HuH-7 (cell line): ENCODE measurements at regions not wholly inside any gene's neighbourhood (a gene's known extent, or its start where the extent isn't known, plus 50 kb on each side); places are given as distances from the start of the nearest gene placed in this dataset.
A peak's percentile ranks its signal among the peaks of the same experiment; 100 is the strongest.
"Not testable (repeated sequence)": the region's sequence is repeated elsewhere in the genome, so short reads cannot be mapped to it uniquely, and the experiment has no call there.

Experiments used
- DNase-seq: peaks from one replicate; pipeline ENCODE4 v3.0.0; 2011; ENCODE audit warnings: low spot score

DNA sequence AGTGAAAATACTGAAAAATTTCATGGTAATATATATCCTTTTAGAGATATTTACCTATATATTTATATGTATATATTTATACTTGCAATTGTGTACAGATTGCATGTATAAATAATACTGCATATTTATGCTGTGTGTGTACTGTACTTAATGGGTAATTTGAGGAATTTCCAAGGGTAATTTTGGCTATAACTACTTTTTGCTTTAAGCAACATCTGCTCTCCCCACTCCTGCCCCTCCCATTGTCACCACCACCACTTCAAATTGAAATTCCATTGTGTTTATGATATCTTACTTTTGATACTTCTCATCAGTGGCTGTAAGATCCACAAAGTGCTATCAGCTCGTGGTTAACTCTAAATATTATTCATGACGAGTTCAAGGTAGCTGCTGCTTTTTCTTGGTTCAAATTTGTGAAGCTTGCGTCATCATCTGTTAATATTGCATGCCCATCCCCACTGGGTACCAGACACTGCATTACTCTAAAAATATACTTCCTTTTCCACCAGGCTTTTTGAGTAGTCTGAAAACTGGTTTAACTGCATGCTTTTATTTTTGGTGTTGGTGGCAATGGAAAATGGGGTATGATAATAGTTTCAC is 91.7 kb upstream of the MITF start:
- no peak for DNase-seq

- no peak for DNase-seq
Observed at GRCh38 chr3:69647081-69647480, 92.2 kb upstream of the MITF start.

- DNase-seq = no peak
Observed at GRCh38 chr3:69646287-69647067, 92.8 kb upstream of the MITF start.

GRCh38 chr3:69642606-69643005 is 96.7 kb upstream of the MITF start:
- DNase-seq = no peak

- DNase-seq = no peak
Observed at GRCh38 chr3:69639851-69640250, 99.4 kb upstream of the MITF start.

GRCh38 chr3:69628951-69629350 is 110.3 kb upstream of the MITF start:
- DNase-seq = no peak

- no peak for DNase-seq
Observed at GRCh38 chr3:69613286-69613685, 126.0 kb upstream of the MITF start.

- DNase-seq = no peak
Observed at GRCh38 chr3:69612791-69613190, 126.5 kb upstream of the MITF start.

- DNase-seq = not testable (repeated sequence)
Observed at GRCh38 chr3:69609566-69609965, 129.7 kb upstream of the MITF start.

DNA sequence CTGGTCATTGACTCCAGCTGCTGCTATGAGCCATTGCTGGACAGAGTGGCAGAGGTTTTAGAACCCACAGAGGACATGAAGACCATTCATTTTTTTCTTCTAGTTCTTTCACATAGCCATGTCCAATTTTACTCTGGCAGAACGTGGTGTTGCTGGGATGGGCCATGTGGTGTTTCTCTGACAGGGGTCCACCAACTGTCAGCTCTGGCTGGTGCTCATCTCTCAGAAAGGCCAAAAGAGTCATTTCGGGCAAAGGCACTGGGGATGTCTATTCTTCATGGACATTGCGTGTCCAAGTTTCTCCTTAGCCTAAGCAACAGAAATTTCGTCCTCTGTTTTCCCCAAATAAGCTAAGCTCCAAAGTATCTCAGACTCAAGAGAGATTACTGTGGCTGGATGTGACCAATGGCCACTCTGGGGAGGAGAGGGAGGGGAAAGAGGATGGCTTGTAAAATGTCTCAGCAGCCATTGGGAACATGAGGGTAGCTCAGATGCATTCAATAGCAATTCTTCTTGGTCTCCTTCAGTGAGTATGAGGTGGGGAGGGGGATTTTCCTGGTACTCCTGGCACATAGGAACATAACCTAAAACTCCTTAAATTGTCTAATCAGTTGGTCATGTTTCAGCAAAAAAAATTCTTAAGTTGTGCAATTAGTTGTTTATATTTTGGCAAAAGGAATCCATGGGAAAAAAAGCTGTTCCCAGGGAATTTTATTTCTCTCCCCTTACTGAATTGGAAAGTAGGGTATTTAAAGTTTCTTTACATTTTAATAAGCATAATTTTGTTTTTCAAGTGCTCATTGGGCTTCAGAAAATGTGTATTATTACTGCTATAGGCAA is 131.6 kb upstream of the MITF start:
- no peak for DNase-seq

GRCh38 chr3:69605867-69606266 is 133.4 kb upstream of the MITF start:
- no peak for DNase-seq

- DNase-seq = no peak
Observed at GRCh38 chr3:69604735-69605450, 134.4 kb upstream of the MITF start.

- no peak for DNase-seq
Observed at GRCh38 chr3:69602112-69602511, 137.2 kb upstream of the MITF start.

- DNase-seq = no peak
Observed at GRCh38 chr3:69594286-69594685, 145.0 kb upstream of the MITF start.

DNA sequence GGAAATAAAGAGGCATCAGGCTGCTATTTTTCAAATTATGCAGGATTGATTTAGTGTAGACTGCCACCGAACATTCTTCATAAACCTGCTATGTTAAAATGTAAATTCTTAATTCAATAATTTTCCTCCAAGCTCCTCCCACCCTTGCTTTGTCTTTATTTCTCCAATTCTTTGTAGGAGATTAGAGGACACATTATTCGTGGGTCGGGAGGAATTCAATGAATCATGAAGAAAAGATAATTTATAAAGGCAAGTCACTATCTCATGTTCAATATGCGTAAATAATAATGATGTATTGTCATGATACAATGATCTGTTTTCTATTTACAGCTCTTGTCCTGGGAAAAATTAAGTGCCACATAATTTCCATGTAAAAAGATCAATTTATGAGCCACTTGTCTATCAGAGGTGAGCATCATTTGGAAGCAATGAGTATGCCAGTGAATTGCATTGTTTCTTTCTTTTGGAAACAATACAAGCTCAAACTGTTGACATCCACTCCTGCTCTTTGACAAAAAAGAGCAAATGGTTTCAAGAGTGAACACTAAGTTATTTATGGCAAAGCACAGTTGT is 148.0 kb upstream of the MITF start:
- DNase-seq = no peak

DNA sequence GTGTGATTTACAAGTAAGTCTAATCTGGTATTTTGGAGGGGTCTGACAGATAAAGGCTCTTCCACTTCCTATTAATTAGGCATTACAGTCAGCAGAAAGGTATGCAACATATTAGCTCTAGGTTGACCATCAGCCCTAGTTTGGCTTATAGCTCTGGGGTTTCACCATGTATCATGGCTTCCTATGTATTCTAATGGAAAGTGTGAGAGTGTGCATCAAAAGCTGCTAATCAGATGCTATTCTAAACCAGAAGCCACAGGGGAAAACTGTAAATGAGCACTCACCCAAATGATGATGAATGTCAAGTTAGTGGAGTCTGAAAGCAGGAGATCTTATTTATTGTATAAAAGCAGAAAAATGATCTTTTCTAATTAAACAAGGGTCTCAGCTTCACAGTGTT is 149.2 kb upstream of the MITF start:
- no peak for DNase-seq

- peak; percentile 3 for DNase-seq
Observed at GRCh38 chr3:69588170-69588569, 151.1 kb upstream of the MITF start.

DNA sequence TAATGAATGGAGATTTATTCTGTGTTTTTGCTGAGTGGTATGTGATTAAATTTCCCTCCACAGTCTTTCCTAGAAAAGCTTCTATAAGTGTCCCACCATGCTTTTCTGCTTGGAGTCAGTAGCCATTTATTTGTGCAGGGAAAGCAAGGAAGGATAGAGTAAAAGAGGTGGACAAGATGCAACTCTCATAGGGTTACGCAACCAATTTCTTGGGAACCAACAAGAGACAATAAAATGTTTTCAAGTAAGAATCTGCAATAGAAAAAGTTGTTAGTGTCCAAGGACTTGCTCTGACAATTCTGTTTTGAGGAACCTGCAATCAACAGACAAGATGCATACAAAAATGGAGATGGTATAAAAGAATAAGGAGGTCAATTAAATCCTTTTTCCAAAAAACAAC is 153.8 kb upstream of the MITF start:
- no peak for DNase-seq

- no peak for DNase-seq
Observed at GRCh38 chr3:69582044-69582443, 157.2 kb upstream of the MITF start.

GRCh38 chr3:69579306-69580041 is 159.8 kb upstream of the MITF start:
- DNase-seq = no peak

DNA sequence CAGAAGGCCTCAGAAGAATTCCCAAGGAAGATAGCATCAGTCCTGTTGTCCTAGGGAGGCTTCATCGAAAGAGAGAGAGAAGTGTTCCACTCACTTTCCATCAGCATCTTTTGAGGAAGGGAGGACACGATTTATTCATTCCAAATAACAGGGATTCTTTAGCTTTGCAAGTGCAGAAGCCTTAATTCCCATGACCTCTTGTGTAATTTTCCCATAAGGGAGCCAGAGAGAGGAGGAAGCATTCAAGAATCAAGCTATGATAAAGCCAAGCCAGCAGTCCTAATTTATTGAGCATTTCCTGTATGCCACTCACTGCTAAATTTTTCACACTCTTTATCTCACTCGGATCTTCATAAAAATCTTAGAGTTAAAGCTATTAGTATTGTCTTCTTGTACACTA is 169.7 kb upstream of the MITF start:
- DNase-seq = no peak
